ENCODE measurements at regions not wholly inside any gene's neighbourhood (a gene's known extent, or its start where the extent isn't known, plus 50 kb on each side); places are given as distances from the start of the nearest gene placed in this dataset.

- TF ChIP-seq REST (IDR thresholded peaks at IDR 0.05) (no peak), HES2 (IDR thresholded peaks at IDR 0.05) (no peak), CHD2 (IDR thresholded peaks at IDR 0.05; ENCODE audit: low read length, partially characterized antibody) (no peak)
Observed at GRCh38 chr19:28971513-28971912, 241.4 kb downstream of the UQCRFS1 start (continued).

- FAIRE-seq (no peak), ATAC-seq (no peak), DNase-seq (ENCODE audit: low read depth in 1 of 2, low spot score in 1 of 2) (no peak)
- no peak overlapping the region for H3K4me3 ChIP-seq
- peaks cover 5% of the 10 kb centered on the region; the same call in 2 of the 3 replicates for H3K9me3 ChIP-seq
- H3K27ac ChIP-seq, result no peak overlapping the region
- H3K4me1 ChIP-seq, result no peaks in the 10 kb centered on the region
- 22% methylated on average over 6 of the region's 6 CpGs for WGBS (ENCODE audit: missing lambda C conversion rate)
- no peak overlapping the region for H3K4me2 ChIP-seq
- ChIA-PET CTCF (no interaction called here), POLR2A (no interaction called here)
- TF ChIP-seq KDM1A (IDR thresholded peaks at IDR 0.05; ENCODE audit: low read depth) (no peak), ZNF302 (CRISPR knock-in tag; IDR thresholded peaks at IDR 0.05) (no peak), NPAS2 (CRISPR knock-in tag; IDR thresholded peaks at IDR 0.05; ENCODE audit: borderline replicate concordance) (no peak), MAZ (IDR thresholded peaks at IDR 0.05; ENCODE audit: borderline replicate concordance, low read depth, low read length) (no peak), RAD21 (conservative IDR thresholded peaks at IDR 0.05 in 1 of 2, IDR thresholded peaks at IDR 0.05 in 1 of 2) (no peak), HOXB5 (CRISPR knock-in tag; IDR thresholded peaks at IDR 0.05) (no peak), TFCP2L1 (CRISPR knock-in tag; IDR thresholded peaks at IDR 0.05) (no peak), USF2 (IDR thresholded peaks at IDR 0.05) (no peak), MYC (IDR thresholded peaks at IDR 0.05; ENCODE audit: borderline replicate concordance, low read length) (no peak), ELK1 (IDR thresholded peaks at IDR 0.05; ENCODE audit: low read depth, low read length) (no peak), FOSB (CRISPR knock-in tag; IDR thresholded peaks at IDR 0.05) (no peak), PBX3 (IDR thresholded peaks at IDR 0.05) (no peak), POLR2A (IDR thresholded peaks at IDR 0.05; ENCODE audit: low read length) (no peak), RNF2 (IDR thresholded peaks at IDR 0.05; ENCODE audit: borderline replicate concordance, low read depth) (no peak)
Observed at GRCh38 chr19:28971049-28971448, 241.9 kb downstream of the UQCRFS1 start.

- ATAC-seq (no peak), FAIRE-seq (no peak), DNase-seq (ENCODE audit: low read depth in 1 of 2, low spot score in 1 of 2) (no peak)
- no peak for TF ChIP-seq GATA3 (IDR thresholded peaks at IDR 0.05; ENCODE audit: borderline replicate concordance)
- no peak for TF ChIP-seq CEBPB (IDR thresholded peaks at IDR 0.05)
- TF ChIP-seq E2F6 (IDR thresholded peaks at IDR 0.05; ENCODE audit: borderline replicate concordance, low read depth), result no peak
- no peak for TF ChIP-seq NPAS2 (CRISPR knock-in tag; IDR thresholded peaks at IDR 0.05; ENCODE audit: borderline replicate concordance)
- TF ChIP-seq TP53 (CRISPR knock-in tag; IDR thresholded peaks at IDR 0.05), result no peak
- TF ChIP-seq SMC3 (IDR thresholded peaks at IDR 0.05), result no peak
- no peak for TF ChIP-seq ZSCAN20 (CRISPR knock-in tag; IDR thresholded peaks at IDR 0.05)
- TF ChIP-seq POLR2A (IDR thresholded peaks at IDR 0.05; ENCODE audit: low read length), result no peak
- TF ChIP-seq HES2 (IDR thresholded peaks at IDR 0.05), result no peak
- TF ChIP-seq ZNF302 (CRISPR knock-in tag; IDR thresholded peaks at IDR 0.05), result no peak
- no peak for TF ChIP-seq FOSL2 (IDR thresholded peaks at IDR 0.05)
- no peak for TF ChIP-seq FOSL2 (CRISPR knock-in tag; IDR thresholded peaks at IDR 0.05)
- TF ChIP-seq NFE2L2 (conservative IDR thresholded peaks at IDR 0.05; ENCODE audit: low read length), result no peak
- TF ChIP-seq ESRRA (IDR thresholded peaks at IDR 0.05; ENCODE audit: borderline replicate concordance, low read length), result no peak
- no peak for TF ChIP-seq SREBF2 (IDR thresholded peaks at IDR 0.05)
- no peak for TF ChIP-seq CHD2 (IDR thresholded peaks at IDR 0.05; ENCODE audit: low read length, partially characterized antibody)
- 81% methylated on average over 2 of the region's 2 CpGs for WGBS (ENCODE audit: missing lambda C conversion rate)
- Histone ChIP-seq H3K4me1 (no peaks in the 10 kb centered on the region), H3K4me2 (no peak overlapping the region), H3K4me3 (no peak overlapping the region), H3K9me3 (peaks cover 4% of the 10 kb centered on the region; the same call in 2 of the 3 replicates), H3K27ac (no peak overlapping the region)
- ChIA-PET CTCF (no interaction called here), POLR2A (no interaction called here)
Observed at GRCh38 chr19:28968721-28969120, 244.2 kb downstream of the UQCRFS1 start.

All from A549 (cell line).